CD14-positive monocyte (primary cell): ENCODE measurements at regions not wholly inside any gene's neighbourhood (a gene's known extent, or its start where the extent isn't known, plus 50 kb on each side); places are given as distances from the start of the nearest gene placed in this dataset.

Experiments
- DNase-seq, 3 donors: peaks; one replicate each; pipeline ENCODE4 v3.0.0-alpha.2; 2011 to 2022
- H2AFZ ChIP-seq: 2 replicates; pipeline ENCODE4 v1.6.0; 2012; ENCODE audit warnings: mild to moderate bottlenecking, low read depth, low read length, inconsistent platforms; ENCODE audit not compliant: insufficient read depth, poor library complexity, severe bottlenecking
- H3K27ac ChIP-seq, 2 donors: 1 replicate in 1 of 2; 2 replicates in 1 of 2; pipeline ENCODE4 v1.5.1; 2012 to 2013; ENCODE audit warnings: low read length in 2 of 2, control low read depth in 1 of 2, inconsistent platforms in 1 of 2, low read depth in 1 of 2, mild to moderate bottlenecking in 1 of 2
- H3K27me3 ChIP-seq, 2 donors: one replicate each; pipeline versions ENCODE4 v1.6.0 to v1.6.1; 2011 to 2013; ENCODE audit warnings: low read length in 2 of 2; ENCODE audit not compliant: control insufficient read depth in 2 of 2, insufficient read depth in 2 of 2
- H3K36me3 ChIP-seq, 2 donors: replicated peaks in 1 of 2; 1 replicate in 1 of 2; 2 replicates in 1 of 2; pipeline versions ENCODE4 v1.5.1 to v1.6.1; 2012 to 2013; ENCODE audit warnings: low read length in 2 of 2, control low read depth in 1 of 2, inconsistent platforms in 1 of 2, mild to moderate bottlenecking in 1 of 2; ENCODE audit not compliant: insufficient read depth in 2 of 2, control insufficient read depth in 1 of 2
- H3K4me1 ChIP-seq, 2 donors: 1 replicate in 1 of 2; 2 replicates in 1 of 2; pipeline versions ENCODE4 v1.5.1 to v1.6.1; 2012 to 2013; ENCODE audit warnings: low read length in 2 of 2, control low read depth in 1 of 2, inconsistent platforms in 1 of 2, mild to moderate bottlenecking in 1 of 2, moderate library complexity in 1 of 2; ENCODE audit not compliant: insufficient read depth in 2 of 2, control insufficient read depth in 1 of 2
- H3K4me2 ChIP-seq: replicated peaks from 2 replicates; pipeline ENCODE3; 2012; ENCODE audit warnings: low read length, moderate library complexity, mild to moderate bottlenecking; ENCODE audit not compliant: poor library complexity, severe bottlenecking; ENCODE audit errors: extremely low read depth
- H3K4me3 ChIP-seq, 3 experiments: fragments of 200-600 bp in 1 of 3; sonication (generic) in 1 of 3; replicated peaks in 1 of 3; 1 replicate in 2 of 3; 2 replicates in 1 of 3; pipeline ENCODE4 v1.5.1; 2011 to 2013; ENCODE audit warnings: low read length in 3 of 3, mild to moderate bottlenecking in 3 of 3, control low read depth in 2 of 3, low read depth in 2 of 3, inconsistent platforms in 1 of 3, moderate library complexity in 1 of 3
- H3K79me2 ChIP-seq: 2 replicates; pipeline ENCODE4 v1.6.0; 2012; ENCODE audit warnings: mild to moderate bottlenecking, control low read depth, inconsistent platforms, low read length, moderate library complexity; ENCODE audit not compliant: insufficient read depth
- H3K9ac ChIP-seq: 2 replicates; pipeline ENCODE4 v1.6.0; 2017; ENCODE audit warnings: low read length, mild to moderate bottlenecking; ENCODE audit not compliant: insufficient read depth, poor library complexity, severe bottlenecking
- H3K9me3 ChIP-seq, 2 donors: replicated peaks in 1 of 2; 1 replicate in 1 of 2; 2 replicates in 1 of 2; pipeline versions ENCODE4 v1.5.1 to v1.6.1; 2012 to 2013; ENCODE audit warnings: low read length in 2 of 2, control low read depth in 1 of 2; ENCODE audit not compliant: control insufficient read depth in 1 of 2, insufficient read depth in 1 of 2
- H4K20me1 ChIP-seq: 2 replicates; pipeline ENCODE4 v1.6.0; 2012; ENCODE audit warnings: mild to moderate bottlenecking, low read length, control low read depth, moderate library complexity; ENCODE audit not compliant: insufficient read depth
- H3K27ac Mint-ChIP-seq, 7 donors: one replicate each; pipeline ENCODE4 v1.8.0; 2020; ENCODE audit warnings: mild to moderate bottlenecking in 7 of 7, mixed read lengths in 7 of 7, moderate library complexity in 6 of 7, inconsistent platforms in 2 of 7
- H3K27me3 Mint-ChIP-seq, 3 donors: one replicate each; pipeline ENCODE4 v1.8.0; 2021 to 2022; ENCODE audit warnings: low read depth in 3 of 3, mild to moderate bottlenecking in 3 of 3, mixed read lengths in 3 of 3, moderate library complexity in 3 of 3, inconsistent platforms in 1 of 3
- H3K36me3 Mint-ChIP-seq, 2 donors: one replicate each; pipeline ENCODE4 v1.8.0; 2020; ENCODE audit warnings: mixed read lengths in 2 of 2, inconsistent platforms in 1 of 2, mild to moderate bottlenecking in 1 of 2
- H3K4me1 Mint-ChIP-seq: one replicate; pipeline ENCODE4 v1.8.0; 2020; ENCODE audit warnings: mild to moderate bottlenecking, mixed read lengths
- H3K4me3 Mint-ChIP-seq, 2 donors: one replicate each; pipeline ENCODE4 v1.8.0; 2020; ENCODE audit warnings: mild to moderate bottlenecking in 2 of 2, mixed read lengths in 2 of 2, moderate library complexity in 1 of 2
- H3K9me3 Mint-ChIP-seq, 7 donors: one replicate each; pipeline ENCODE4 v1.8.0; 2020 to 2022; ENCODE audit warnings: mixed read lengths in 7 of 7, mild to moderate bottlenecking in 6 of 7, moderate library complexity in 6 of 7, inconsistent platforms in 2 of 7
- WGBS: methylation state at CpG from one replicate; pipeline ENCODE4 v1.1.5; 2013; ENCODE audit warnings: missing lambda C conversion rate; ENCODE audit not compliant: insufficient coverage; 5-methylcytosine and 5-hydroxymethylcytosine counted together
- intact Hi-C, 2 donors: fragments of 100-400 bp; cut with micrococcal nuclease; formaldehyde crosslinking; loops; one replicate each; pipeline versions ENCODE4 v1.15.0 to v1.15.1; 2023
- TF ChIP-seq, protein P1 (sequence below): fragments of 200-600 bp; IDR thresholded peaks from one replicate; pipeline ENCODE4 v1.8.0; 2022; ENCODE audit warnings: antibody characterized with exemption, mild to moderate bottlenecking

DNA sequence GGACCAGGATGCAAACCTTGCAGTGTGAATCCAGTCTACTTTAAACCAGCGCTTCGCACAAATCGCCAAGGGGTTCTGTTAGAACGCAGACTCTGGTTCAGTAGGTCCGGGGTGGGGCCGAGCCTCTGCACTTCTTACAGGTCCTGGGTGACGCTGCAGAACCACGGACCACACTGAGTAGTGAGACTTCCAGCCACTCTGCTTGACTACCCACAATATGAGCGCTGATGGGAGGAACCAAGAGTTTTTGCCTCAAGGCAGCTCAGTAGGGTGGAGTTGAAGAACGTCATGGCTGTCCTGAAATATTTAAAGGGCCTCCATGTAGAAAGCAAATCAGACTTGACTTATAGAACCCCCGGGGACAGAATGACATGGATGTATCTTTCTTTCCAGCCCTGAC lies 138.0 kb upstream of the CRY1 start:
- Histone ChIP-seq H2AFZ (no peak overlapping the region), H3K4me1 (no peaks in the 10 kb centered on the region), H3K27ac (no peak overlapping the region), H3K4me2 (no peak overlapping the region), H3K9me3 (no peaks in the 10 kb centered on the region), H3K27me3 (no peaks in the 10 kb centered on the region), H3K9ac (no peak overlapping the region), H3K36me3 (no peaks in the 10 kb centered on the region), H3K79me2 (no peaks in the 10 kb centered on the region), H3K4me3 (no peak overlapping the region), H4K20me1 (no peaks in the 10 kb centered on the region)
- Mint-ChIP-seq H3K36me3 (no peaks in the 10 kb centered on the region), H3K4me3 (no peak overlapping the region), H3K9me3 (no peaks in the 10 kb centered on the region), H3K27me3 (peaks cover 0 to 9% (median 7%) of the 10 kb centered on the region in 3 donors), H3K27ac (no peak overlapping the region), H3K4me1 (no peaks in the 10 kb centered on the region)
- DNase-seq, result no peak
- TF ChIP-seq, protein P1, sequence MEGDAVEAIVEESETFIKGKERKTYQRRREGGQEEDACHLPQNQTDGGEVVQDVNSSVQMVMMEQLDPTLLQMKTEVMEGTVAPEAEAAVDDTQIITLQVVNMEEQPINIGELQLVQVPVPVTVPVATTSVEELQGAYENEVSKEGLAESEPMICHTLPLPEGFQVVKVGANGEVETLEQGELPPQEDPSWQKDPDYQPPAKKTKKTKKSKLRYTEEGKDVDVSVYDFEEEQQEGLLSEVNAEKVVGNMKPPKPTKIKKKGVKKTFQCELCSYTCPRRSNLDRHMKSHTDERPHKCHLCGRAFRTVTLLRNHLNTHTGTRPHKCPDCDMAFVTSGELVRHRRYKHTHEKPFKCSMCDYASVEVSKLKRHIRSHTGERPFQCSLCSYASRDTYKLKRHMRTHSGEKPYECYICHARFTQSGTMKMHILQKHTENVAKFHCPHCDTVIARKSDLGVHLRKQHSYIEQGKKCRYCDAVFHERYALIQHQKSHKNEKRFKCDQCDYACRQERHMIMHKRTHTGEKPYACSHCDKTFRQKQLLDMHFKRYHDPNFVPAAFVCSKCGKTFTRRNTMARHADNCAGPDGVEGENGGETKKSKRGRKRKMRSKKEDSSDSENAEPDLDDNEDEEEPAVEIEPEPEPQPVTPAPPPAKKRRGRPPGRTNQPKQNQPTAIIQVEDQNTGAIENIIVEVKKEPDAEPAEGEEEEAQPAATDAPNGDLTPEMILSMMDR, result no peak
- WGBS, result 92% methylated on average over 8 of the region's 11 CpGs
- intact Hi-C loops, result no loop called here

DNA sequence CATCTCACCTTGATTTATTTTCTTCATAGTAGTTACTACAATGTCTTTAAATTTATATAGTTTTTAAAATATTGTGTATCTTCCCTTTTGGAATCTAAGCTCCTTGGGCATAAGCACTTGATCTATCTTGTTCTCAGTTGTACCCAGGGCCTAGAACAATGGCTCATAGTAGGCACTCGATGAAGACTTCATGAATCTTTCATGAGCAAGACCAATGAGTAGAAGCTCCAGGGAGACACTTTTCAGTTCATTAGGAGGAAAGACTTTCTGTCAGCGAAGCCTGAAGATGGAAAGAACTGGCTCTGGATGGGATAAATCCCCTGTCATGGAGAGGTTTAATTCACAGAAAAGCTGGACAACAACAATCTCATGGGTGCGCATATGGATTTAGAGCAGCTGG lies 140.2 kb upstream of the CRY1 start:
- Mint-ChIP-seq H3K9me3 (no peaks in the 10 kb centered on the region), H3K4me1 (peaks cover 2% of the 10 kb centered on the region), H3K27ac (no peak overlapping the region), H3K36me3 (no peaks in the 10 kb centered on the region), H3K4me3 (no peak overlapping the region), H3K27me3 (peaks cover 0 to 13% (median 3%) of the 10 kb centered on the region in 3 donors)
- Histone ChIP-seq H3K27me3 (no peaks in the 10 kb centered on the region), H3K36me3 (no peaks in the 10 kb centered on the region), H3K4me2 (no peak overlapping the region), H3K9me3 (no peaks in the 10 kb centered on the region), H2AFZ (no peak overlapping the region), H4K20me1 (no peaks in the 10 kb centered on the region), H3K79me2 (no peaks in the 10 kb centered on the region), H3K9ac (no peak overlapping the region), H3K4me3 (no peak overlapping the region), H3K4me1 (no peaks in the 10 kb centered on the region), H3K27ac (no peak overlapping the region)
- intact Hi-C loops, result no loop called here
- DNase-seq, result no peak
- TF ChIP-seq, protein P1, result no peak
- WGBS, result 91% methylated on average over 3 of the region's 3 CpGs
